ENCODE measurements at regions not wholly inside any gene's neighbourhood (a gene's known extent, or its start where the extent isn't known, plus 50 kb on each side); places are given as distances from the start of the nearest gene placed in this dataset.

DNA sequence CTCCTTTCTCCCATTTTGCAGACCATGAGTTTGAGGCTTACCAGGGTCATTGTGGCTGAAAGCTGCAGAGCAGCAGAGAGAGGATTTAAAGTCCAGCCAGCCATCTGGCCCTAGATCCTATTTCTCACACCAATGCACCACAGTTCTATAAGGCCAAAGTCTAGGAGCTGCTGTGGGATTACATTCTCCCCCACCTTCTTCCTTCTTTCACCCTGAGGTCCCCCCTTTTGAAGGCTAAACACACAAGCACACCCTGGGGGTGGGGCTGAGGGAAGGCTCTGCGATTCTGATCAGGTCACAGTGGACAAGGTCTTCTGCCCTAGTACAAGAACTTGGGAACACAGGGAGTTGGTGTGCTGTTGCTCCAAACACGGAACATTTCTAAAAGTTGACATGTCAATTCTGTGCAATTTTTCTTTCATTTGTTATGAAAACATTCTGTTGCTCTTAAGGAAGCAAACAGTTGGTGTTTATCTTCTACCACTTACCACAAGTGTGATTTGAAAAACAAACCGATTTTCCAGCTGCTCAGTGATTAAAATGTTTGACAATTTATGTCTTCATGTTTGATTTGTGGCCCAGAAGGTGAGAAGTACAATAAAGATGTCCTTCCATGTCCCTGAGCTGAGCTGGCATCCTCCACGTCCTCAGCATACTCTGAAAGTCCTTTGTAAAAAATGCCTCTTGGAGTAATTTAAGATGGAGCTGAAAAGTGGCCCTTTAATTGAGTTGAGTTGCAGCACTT, 271.6 kb upstream of the PPP2R2D start:
- DNase-seq (ENCODE audit: low read depth in 3 of 3) = no peak

DNA sequence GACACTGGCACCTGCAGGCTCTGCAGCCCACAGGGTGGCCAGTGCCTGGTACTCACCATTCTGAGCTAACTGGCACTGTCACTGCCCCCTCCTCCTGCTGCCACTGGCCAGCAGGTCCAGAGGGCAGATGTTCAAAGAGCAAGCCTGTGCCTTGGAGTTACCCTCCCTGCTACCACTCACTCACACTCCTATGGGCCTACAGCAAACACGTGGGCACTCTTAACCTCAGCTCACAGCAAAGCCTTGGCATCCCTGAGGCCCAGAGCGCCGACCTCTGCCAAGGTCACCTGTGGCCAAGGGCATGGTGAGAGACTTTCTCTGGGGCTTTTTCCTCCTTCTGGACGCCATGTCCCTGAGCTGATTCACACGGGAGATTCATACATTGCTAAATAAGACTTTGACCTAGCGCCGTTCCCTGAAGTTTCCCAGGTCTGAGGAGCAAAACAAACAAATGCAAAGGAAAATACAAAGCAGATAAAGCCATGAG, 270.0 kb upstream of the PPP2R2D start:
- no peak for DNase-seq (ENCODE audit: low read depth in 3 of 3)

DNA sequence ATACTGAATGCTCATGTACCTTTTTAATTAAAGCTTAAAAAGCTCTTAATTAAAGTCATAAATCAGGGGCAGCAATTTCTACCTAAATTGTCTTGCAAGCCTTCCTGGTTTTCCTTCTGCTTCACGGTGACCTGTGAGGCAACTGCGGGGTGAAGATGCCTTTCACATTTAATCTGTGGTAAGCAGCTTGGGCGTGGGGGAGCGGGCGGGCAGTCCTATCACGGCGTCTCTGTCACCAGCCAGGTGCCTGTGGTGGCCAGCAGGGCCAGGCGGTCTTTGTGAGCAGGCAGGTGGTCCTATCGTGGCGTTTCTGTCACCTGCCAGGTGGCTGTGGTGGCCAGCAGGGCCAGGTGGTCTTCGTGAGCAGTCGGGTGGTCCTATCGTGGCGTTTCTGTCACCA, 269.2 kb upstream of the PPP2R2D start:
- DNase-seq (ENCODE audit: low read depth in 3 of 3) = no peak

DNA sequence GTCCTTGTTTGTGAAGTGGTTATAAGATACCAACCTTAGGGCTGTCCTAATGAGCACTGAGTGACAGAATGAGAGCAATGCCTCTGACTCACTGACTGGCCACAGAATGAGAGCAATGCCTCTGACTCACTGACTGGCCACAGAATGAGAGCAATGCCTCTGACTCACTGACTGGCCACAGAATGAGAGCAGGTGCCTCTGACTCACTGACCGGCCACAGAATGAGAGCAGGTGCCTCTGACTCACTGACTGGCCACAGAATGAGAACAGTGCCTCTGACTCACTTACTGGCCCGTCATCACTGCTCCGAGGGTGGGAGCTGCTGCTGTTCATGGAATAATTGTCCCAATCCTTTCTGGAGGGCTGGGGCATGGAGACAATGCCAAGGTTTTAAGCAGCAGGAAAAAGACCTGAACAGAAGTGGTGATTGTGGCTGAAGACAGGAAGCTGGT, 265.2 kb upstream of the PPP2R2D start:
- no peak for DNase-seq (ENCODE audit: low read depth in 3 of 3)

DNA sequence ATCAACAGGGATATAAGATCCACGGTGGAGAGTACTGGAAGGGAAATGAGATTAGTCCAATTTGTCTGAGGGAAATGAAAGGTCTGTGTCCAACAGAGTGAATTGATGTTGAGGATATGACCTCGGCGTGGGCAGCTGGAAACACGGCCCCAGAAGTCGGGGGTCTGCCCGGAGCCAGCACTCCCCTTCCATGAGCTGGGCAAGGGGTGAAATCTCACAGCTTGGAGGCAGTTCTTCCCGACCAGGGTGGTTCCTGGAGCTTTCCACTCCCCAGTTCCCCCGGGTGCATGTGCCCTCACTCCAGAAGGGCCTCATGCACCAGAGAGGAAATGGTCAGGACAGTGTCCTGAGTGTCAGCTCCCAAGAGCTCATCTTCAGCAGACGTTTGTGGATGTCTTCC, 264.7 kb upstream of the PPP2R2D start:
- no peak for DNase-seq (ENCODE audit: low read depth in 3 of 3)

DNA sequence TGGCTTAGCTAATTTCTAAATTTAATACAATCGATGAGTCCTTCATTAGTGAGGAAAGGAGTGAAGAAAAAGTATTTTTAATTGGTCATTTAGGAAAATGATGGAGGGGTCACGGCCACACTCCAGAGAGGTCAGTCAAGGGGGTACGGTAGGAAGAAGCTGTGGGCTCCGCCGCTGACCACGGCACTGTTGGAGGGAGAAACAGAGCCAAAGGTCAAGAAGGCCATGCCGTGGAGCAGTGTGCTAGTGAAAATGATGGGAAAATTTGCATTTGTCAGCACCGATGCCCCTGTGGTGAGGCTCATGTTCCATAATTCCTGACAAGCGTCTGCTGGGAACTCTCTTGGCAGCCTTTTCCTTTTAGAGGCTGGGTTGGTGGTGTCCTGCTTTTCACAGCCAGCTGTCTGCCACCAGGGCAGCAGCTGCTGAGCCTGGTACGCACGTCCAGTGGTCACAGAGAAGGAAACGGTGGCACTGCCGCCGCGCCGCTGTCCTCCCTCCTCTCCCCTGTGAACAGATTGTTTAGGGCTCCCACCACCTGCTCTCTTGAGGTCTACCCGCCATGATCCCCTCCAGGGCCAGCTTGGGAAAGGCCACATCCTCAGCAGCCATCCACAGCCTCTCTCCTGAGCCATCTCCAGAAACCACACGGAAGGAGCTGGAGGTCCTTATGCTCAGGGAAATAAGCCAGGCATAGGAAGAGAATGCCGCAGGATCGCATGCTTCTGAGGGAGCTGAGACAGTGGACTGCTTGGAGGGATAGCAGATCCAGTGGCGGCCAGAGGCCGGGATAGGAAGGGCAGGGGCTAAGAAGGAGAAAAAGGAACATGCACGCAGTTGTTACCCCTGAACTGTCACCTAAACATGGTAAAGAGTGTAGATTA, 263.7 kb upstream of the PPP2R2D start:
- no peak for DNase-seq (ENCODE audit: low read depth in 3 of 3)

DNA sequence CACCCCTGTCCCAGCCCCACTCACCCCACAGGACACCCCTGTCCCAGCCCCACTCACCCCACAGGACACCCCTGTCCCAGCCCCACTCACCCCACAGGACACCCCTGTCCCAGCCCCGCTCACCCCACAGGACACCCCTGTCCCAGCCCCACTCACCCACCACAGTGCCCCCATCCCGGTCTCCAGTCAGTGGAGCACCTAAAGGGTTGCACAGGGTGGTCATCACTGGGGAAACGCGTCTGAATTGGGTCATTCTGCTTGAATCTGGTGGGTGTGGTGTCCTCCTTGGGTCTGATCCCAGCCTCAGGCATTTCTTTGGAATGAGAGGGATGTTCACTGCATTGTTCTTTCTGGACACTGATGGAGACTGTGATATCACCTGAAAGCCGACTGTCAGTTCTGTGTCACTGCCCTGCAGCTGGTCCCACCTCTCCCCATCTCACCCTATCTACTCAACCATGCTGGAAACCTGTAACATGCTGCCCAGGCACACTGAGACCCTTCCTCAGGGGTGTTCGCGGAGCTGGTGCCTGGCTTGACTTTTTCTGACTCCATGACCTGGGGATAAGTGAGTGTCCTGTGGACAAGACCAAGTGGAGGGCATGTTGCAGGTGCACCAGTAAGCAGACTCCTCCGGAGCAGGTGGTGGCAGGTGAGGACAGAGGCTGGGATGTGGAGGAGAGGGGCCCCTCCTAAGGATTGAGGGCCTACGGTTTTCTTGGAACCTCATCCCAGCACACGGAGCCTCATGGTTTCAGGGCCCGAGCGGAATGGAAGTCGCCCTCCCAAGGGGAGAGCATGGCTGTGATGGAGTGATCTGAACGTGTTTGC, 262.5 kb upstream of the PPP2R2D start:
- DNase-seq (ENCODE audit: low read depth in 3 of 3) = no peak

DNA sequence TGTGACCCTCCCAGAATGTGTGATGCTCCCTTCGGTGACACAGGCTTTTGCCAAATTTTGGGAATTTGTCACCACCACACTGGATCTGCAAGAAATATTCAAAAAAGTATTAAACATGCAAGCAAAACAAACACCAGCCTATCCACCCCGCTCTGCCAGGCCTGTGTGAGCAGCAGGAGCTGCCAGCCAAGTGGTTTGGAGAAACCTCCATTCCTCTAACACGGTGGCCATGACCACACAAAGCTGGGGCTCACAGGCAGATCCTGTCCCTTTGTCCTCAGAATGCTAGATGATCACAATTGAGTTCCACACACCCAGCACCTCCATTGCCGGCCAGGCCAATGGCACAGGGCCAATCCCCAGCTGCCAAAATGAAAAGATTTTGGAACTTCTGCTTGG, 261.9 kb upstream of the PPP2R2D start:
- no peak for DNase-seq (ENCODE audit: low read depth in 3 of 3)

DNA sequence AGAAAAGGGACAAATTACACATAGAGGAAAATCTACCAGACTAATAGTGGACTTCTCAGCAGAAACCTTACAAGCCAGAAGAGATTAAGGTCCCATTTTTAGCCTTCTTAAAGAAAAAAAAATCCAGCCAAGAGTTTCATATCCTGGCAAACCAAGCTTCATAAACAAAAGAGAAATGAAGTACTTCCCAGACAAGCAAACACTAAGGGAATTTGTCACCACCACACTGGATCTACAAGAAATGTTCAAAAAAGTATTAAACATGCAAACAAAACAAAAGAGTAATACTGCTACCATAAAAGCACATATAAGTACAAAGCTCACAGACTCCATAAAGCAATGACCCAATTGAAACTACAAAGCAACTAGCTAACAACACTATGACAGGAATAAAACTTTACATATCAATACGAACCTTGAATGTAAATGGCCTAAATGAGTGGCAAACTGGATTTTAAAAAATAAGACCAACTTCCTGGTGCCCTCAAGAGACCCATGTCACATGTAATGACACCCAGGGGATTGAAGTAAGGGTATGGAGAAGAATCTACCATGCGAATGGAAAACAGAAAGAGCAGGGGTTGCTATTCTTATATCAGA, 260.7 kb upstream of the PPP2R2D start:
- DNase-seq (ENCODE audit: low read depth in 3 of 3) = no peak

DNA sequence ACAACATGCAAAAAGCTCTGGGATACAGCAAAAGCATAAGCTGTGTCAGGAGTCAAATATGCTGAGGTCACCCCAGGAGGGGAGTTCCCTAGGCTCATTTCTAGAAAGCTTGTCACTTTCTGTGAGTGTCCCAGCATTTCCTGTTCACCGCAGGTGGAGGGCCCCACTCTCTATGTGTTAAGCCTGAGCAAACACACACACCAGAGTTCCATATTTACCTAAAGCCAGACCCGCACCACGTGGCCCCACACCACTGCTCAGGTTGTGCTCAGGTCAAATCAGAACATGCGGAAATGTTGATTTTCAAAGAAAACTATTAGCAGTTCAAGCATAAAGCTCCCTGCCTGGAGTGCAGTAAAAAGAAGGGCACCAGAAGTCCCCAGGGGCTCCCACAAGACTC, 259.6 kb upstream of the PPP2R2D start:
- DNase-seq (ENCODE audit: low read depth in 3 of 3) = no peak

DNA sequence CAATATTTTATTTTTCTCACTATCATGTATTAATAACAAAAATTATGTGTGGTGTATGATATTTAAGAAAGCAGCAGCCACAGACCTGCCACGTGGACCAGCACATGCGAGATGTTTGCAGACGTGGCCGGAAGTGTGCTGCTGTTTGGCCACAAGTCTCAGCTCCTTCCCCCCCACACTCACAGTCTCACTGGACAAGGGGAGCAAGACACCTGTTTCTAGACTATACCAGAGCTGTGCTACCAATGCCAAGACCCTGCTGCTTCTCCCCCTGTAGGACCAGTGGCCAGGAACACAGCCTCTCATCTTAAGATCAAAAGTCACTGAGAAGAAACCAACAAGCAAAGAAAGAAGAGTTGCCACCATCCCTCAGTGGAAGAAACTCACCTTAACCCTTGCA, 258.9 kb upstream of the PPP2R2D start:
- no peak for DNase-seq (ENCODE audit: low read depth in 3 of 3)

DNA sequence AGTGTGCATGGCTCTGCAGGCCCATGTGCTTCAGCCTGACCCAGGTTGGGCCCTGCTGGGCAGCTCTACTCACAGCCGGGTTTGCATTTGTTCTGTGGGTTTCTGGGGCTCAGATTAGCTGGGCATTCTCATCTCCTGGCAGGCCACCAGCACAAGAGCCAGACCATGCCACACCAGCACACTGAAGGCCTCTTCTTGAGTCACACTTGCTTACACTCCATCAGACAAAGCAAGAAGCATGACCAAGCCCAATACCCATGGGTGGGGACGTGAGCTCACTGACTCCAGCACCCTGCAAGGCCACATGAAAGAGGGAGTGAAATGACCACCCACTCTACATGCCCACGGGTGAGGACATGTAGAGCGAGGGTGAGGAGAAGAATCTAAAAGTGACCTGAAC, 257.8 kb upstream of the PPP2R2D start:
- DNase-seq (ENCODE audit: low read depth in 3 of 3) = no peak

DNA sequence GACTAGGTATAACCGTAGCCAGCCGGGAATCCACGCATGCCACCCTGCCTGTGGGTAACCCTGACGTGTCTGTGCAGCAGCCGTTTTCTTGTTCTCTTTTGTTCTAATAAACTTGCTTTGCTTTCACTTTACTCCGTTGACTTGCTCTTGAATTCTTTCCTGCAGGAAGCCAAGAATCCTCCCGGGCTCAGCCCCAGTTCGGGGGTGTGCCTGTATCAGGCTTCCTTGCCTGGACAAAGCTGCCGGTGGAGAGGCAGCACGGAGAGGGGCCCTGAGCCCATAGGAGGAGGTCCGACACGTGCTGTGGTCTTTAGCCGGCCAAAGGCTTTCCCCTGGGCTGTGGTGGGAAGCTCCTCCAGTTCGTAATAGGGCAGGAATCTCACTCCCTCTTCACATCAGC, 256.5 kb upstream of the PPP2R2D start:
- no peak for DNase-seq (ENCODE audit: low read depth in 3 of 3)

DNA sequence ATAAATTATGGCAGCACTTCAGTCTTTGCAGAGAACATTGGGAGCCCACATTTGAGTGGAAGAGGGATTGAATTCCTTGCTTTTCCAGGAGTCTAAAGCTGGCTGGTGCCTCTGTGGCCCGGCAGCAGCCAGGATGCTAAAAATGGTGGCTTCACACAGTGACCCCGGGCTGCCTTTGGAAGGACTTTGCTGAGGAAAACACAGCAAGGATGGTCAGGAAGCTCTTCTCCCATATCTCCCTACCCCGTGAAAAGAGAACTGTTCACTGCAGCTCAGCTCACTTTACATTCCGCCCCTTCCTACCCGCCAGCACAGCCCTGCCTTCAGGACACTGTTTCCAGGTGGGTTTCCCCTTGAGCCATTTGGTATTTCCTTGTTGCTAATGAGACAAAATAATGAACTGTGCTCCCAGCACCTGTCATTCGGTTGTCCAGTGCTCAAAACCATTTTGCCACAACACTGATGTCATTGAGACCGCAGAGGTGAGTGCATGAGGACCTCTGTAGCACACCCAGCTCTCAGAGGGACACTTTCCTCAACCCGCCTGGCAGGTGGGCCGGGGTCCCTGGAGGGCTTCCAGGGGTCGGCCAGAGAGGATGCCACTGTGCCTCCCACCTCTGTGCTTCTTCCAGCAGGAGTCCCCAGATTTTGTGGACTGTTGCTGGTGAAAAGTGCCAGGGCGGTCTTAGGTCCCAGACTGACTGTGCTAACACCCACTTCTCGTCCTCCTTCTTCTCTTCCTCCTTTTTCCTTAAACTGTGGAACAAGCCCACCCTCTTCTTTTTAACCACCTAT, 255.7 kb upstream of the PPP2R2D start:
- DNase-seq (ENCODE audit: low read depth in 3 of 3) = no peak

DNA sequence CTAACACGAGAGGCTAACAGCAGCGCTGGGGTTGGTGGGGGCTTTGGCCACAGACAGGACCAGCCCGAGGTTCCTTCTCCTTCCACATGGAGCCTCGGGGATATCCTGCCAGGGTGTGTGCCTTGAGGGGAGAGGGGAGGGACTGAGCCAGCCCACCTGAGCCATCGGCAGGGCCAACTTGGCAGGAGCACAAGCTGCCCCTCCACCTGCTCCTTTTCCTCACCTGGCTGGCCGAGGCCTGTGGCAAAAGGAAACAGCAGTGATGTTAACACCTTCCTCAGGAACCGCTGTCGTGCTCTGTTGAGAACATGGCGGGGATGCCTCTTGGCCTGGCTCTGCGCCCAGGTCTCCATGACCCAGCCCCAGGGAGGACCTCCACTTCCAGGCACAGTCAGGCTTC, 255.1 kb upstream of the PPP2R2D start:
- no peak for DNase-seq (ENCODE audit: low read depth in 3 of 3)

DNA sequence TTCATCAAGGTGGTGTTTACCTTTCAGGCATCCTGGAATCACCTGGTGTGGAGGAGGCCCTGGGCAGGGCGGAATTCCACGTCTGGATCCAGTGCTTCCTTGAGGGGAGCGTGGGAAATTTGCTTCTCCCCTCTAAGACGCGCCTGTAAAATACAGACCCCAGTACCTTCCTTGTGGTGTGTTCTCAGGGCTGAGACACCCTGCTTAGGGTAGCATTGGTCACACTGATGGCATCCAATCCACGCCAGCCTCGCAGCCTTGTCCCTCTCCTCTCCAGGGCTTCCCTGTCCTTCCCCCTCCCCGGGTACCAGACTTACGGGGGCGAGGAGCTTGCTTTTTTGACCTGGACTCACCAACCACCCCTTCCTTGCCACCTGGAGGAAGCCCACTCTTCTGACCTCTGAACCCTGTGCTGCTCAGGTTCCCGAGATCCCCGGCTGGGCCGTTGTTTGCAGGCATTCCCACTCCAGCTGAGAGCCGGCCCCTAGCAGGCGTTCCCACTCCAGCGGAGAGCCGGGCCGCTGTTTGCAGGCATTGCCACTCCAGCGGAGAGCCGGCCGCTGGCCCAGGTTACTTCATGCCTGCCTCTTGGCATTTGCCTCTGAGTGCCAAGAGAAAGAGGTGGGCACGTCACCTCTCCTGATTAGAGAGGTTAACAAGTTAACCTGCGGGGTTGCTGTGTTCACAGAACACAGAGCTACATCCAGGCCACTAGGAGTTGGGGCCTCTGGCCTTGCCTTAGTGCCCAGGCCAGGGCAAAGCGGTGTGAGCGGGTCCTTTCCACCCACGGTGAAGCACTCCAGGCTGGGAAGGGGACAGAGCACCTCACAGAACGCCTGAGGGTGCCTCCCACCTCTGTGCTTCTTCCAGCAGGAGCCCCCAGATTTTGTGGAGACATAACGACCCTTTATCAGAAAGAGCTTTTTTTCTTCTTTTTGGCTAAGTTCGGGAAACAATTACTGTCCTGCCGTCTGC, 254.0 kb upstream of the PPP2R2D start:
- no peak for DNase-seq (ENCODE audit: low read depth in 3 of 3)

DNA sequence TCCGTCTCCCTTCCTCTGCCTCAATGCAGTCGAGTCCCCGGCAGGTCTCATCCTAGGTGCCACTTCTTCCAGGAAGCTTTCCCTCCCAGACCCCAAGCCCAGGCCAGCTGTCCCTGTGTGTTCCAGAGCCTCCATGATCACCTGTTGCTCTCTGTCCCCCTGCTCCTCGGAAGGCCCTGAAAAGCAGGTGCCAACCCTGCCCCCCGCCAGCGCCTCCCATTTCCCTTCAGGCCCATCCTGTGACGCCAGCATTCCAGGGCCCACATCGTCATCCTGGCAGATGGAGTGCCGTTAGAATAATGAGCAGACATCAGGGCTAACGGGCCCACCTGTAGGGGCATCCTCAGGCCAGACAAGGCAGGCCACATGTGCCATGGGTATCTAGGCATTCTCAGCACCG, 253.0 kb upstream of the PPP2R2D start:
- no peak for DNase-seq (ENCODE audit: low read depth in 3 of 3)

DNA sequence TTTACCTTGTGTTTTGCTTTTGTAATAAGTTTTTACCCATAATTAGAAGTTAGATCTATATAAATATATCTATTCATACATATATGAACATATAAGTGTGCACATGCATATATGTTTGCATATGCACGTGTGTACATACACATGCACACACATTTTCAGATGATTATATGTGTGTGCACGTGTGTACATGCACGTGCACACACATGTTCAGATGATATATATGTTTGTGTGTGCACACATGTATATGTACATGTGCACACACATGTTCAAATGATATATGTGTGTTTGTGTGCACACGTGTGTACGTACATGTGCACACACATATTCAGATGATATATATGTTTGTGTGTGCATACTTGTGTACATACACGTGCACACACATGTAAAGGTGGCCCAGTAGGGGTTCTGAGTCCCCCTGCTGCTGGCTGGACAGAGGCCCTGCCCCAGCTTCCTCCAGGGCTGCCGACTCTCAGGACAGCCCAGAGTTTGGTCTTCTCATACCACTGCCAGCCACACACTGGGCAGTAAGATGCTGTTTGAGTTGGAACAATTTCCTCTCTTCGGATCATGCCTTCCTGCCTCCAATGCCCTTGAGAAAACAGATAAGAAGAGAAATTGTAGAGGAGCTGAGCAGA, 252.3 kb upstream of the PPP2R2D start:
- DNase-seq (ENCODE audit: low read depth in 3 of 3) = no peak

DNA sequence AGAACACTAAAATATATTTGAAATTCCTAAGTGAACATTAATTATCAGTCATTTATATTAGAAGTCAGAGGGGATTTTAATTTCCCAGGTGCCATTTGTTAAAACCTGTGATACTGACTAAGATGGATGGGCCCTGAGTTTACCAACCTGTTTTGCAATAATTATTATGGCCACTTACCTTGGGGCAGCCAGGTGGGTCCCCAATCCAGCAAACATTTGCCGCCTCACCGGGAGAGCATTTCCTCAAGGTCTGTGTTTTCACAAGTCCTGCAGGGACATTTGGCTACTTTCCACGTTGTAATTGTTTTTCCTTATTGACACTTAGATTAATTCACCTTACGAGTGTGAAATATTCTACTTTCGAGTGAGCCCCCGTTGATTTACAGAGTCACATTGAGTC, 251.2 kb upstream of the PPP2R2D start:
- DNase-seq (ENCODE audit: low read depth in 3 of 3) = no peak

All from stimulated activated CD4-positive, alpha-beta T cell treated with anti-CD3 and anti-CD28 coated beads, TNF-alpha, amount 100 ng/mL, for 4 hours (primary cell).